ENCODE measurements at regions not wholly inside any gene's neighbourhood (a gene's known extent, or its start where the extent isn't known, plus 50 kb on each side); places are given as distances from the start of the nearest gene placed in this dataset.

- DNase-seq (ENCODE audit: low spot score): no peak
These were observed 489.6 kb downstream of the SLC4A3 start for GRCh38 chr2:220117025-220117424.

- no peak for DNase-seq (ENCODE audit: low spot score)
These were observed 492.6 kb downstream of the SLC4A3 start for GRCh38 chr2:220120041-220120440.

- no peak for DNase-seq (ENCODE audit: low spot score)
These were observed 496.3 kb downstream of the SLC4A3 start for GRCh38 chr2:220123751-220124150.

GRCh38 chr2:220125551-220125950 is 498.1 kb downstream of the SLC4A3 start:
- no peak for DNase-seq (ENCODE audit: low spot score)

- DNase-seq (ENCODE audit: low spot score): no peak
These were observed 499.9 kb downstream of the SLC4A3 start for GRCh38 chr2:220127311-220127710.

- no peak for DNase-seq (ENCODE audit: low spot score)
These were observed 500.4 kb downstream of the SLC4A3 start for GRCh38 chr2:220127876-220128275.

GRCh38 chr2:220129391-220129790 is 502.0 kb downstream of the SLC4A3 start:
- DNase-seq (ENCODE audit: low spot score): no peak

- DNase-seq (ENCODE audit: low spot score): no peak
These were observed 507.5 kb downstream of the SLC4A3 start for GRCh38 chr2:220134756-220135534.

- DNase-seq (ENCODE audit: low spot score): peak; percentile 26
These were observed 515.9 kb downstream of the SLC4A3 start for GRCh38 chr2:220143336-220143735.

- no peak for DNase-seq (ENCODE audit: low spot score)
These were observed 517.0 kb downstream of the SLC4A3 start for GRCh38 chr2:220144411-220144810.

GRCh38 chr2:220147161-220148038 is 520.0 kb downstream of the SLC4A3 start:
- no peak for DNase-seq (ENCODE audit: low spot score)

- no peak for DNase-seq (ENCODE audit: low spot score)
These were observed 521.2 kb downstream of the SLC4A3 start for GRCh38 chr2:220148471-220149248.

GRCh38 chr2:220151341-220151740 is 523.9 kb downstream of the SLC4A3 start:
- DNase-seq (ENCODE audit: low spot score): no peak

GRCh38 chr2:220152281-220152935 is 525.0 kb downstream of the SLC4A3 start:
- DNase-seq (ENCODE audit: low spot score): no peak

- no peak for DNase-seq (ENCODE audit: low spot score)
These were observed 525.7 kb downstream of the SLC4A3 start for GRCh38 chr2:220153118-220153517.

GRCh38 chr2:220154304-220154703 is 526.9 kb downstream of the SLC4A3 start:
- DNase-seq (ENCODE audit: low spot score): no peak

GRCh38 chr2:220157312-220157711 is 529.9 kb downstream of the SLC4A3 start:
- no peak for DNase-seq (ENCODE audit: low spot score)

- no peak for DNase-seq (ENCODE audit: low spot score)
These were observed 532.3 kb downstream of the SLC4A3 start for GRCh38 chr2:220159738-220160137.

GRCh38 chr2:220162320-220162719 is 534.9 kb downstream of the SLC4A3 start:
- no peak for DNase-seq (ENCODE audit: low spot score)

- DNase-seq (ENCODE audit: low spot score): no peak
These were observed 536.1 kb downstream of the SLC4A3 start for GRCh38 chr2:220163486-220163885.

GRCh38 chr2:220165401-220165800 is 538.0 kb downstream of the SLC4A3 start:
- DNase-seq (ENCODE audit: low spot score): peak; percentile 37

GRCh38 chr2:220166616-220167015 is 539.2 kb downstream of the SLC4A3 start:
- no peak for DNase-seq (ENCODE audit: low spot score)
